IMR-90 (cell line): ENCODE measurements at regions not wholly inside any gene's neighbourhood (a gene's known extent, or its start where the extent isn't known, plus 50 kb on each side); places are given as distances from the start of the nearest gene placed in this dataset.
A peak's percentile ranks its signal among the peaks of the same experiment; 100 is the strongest.

Experiments
- ATAC-seq: fragments of 200-7000 bp; cut with Tn5 transposase; 2 replicates; pipeline ENCODE4 v1.9.1; 2020; ENCODE audit warnings: low read depth, mild to moderate bottlenecking, moderate library complexity
- BruUV-seq: library from RNA; stranded (reverse); fragments of 400-500 nt; replicated peaks from 2 replicates; lab custom pipeline; 2021; lab: Mats Ljungman, UMichigan
- CTCF ChIA-PET: fragments of 300-600 bp; formaldehyde crosslinking; extraction: SDS; loops from one replicate; lab custom pipeline; 2021; ENCODE audit warnings: antibody characterized with exemption; lab: Yijun Ruan, JAX
- POLR2A ChIA-PET: fragments of 300-600 bp; sonication (Branson Sonifier 250); formaldehyde crosslinking; loops from one replicate; lab custom pipeline; 2022; ENCODE audit warnings: antibody characterized with exemption; ENCODE audit not compliant: unreplicated experiment; lab: Charles Lee
- DNase-seq: peaks from one replicate; pipeline ENCODE4 v3.0.0; 2013
- H2AFZ ChIP-seq: replicated peaks from 2 replicates; pipeline ENCODE3; 2013; ENCODE audit warnings: low read length, mild to moderate bottlenecking; ENCODE audit not compliant: poor library complexity
- H2AK5ac ChIP-seq: 2 replicates; pipeline ENCODE4 v1.6.1; 2013; ENCODE audit warnings: low read depth, low read length, inconsistent platforms
- H2AK9ac ChIP-seq: replicated peaks from 2 replicates; pipeline ENCODE3; 2013; ENCODE audit warnings: mild to moderate bottlenecking, low read depth, low read length, moderate library complexity; ENCODE audit not compliant: poor library complexity
- H2BK120ac ChIP-seq: 2 replicates; pipeline ENCODE4 v1.6.1; 2013; ENCODE audit warnings: low read depth, low read length, inconsistent platforms
- H2BK15ac ChIP-seq: 3 replicates; pipeline ENCODE4 v1.6.1; 2013; ENCODE audit warnings: low read depth, low read length, inconsistent platforms
- H2BK20ac ChIP-seq: 2 replicates; pipeline ENCODE4 v1.6.1; 2013; ENCODE audit warnings: low read depth, mild to moderate bottlenecking, inconsistent platforms, low read length, moderate library complexity
- H2BK5ac ChIP-seq: 2 replicates; pipeline ENCODE4 v1.6.1; 2013; ENCODE audit warnings: mild to moderate bottlenecking, low read depth, low read length, inconsistent platforms; ENCODE audit not compliant: poor library complexity, severe bottlenecking
- H3K14ac ChIP-seq: replicated peaks from 2 replicates; pipeline ENCODE4 v1.6.1; 2013; ENCODE audit warnings: low read depth, low read length, inconsistent platforms
- H3K18ac ChIP-seq: 2 replicates; pipeline ENCODE4 v1.6.1; 2013; ENCODE audit warnings: low read depth, low read length, control low read depth
- H3K23ac ChIP-seq: 2 replicates; pipeline ENCODE4 v1.6.1; 2013; ENCODE audit warnings: low read depth, low read length, inconsistent platforms
- H3K27ac ChIP-seq: 2 replicates; pipeline ENCODE4 v1.5.1; 2013; ENCODE audit warnings: mild to moderate bottlenecking, control low read depth, low read length; ENCODE audit not compliant: insufficient read depth
- H3K27me3 ChIP-seq: 2 replicates; pipeline ENCODE4 v1.6.1; 2013; ENCODE audit warnings: low read length; ENCODE audit not compliant: control insufficient read depth, insufficient read depth
- H3K36me3 ChIP-seq: 2 replicates; pipeline ENCODE4 v1.6.1; 2013; ENCODE audit warnings: low read length, mixed read lengths; ENCODE audit not compliant: control insufficient read depth, insufficient read depth
- H3K4ac ChIP-seq: 2 replicates; pipeline ENCODE4 v1.6.1; 2013; ENCODE audit warnings: low read depth, low read length, inconsistent platforms
- H3K4me1 ChIP-seq: 2 replicates; pipeline ENCODE4 v1.6.1; 2013; ENCODE audit warnings: low read length, mixed read lengths; ENCODE audit not compliant: control insufficient read depth, insufficient read depth
- H3K4me2 ChIP-seq: 2 replicates; pipeline ENCODE4 v1.6.1; 2013; ENCODE audit warnings: low read depth, mild to moderate bottlenecking, control low read depth, low read length, moderate library complexity
- H3K4me3 ChIP-seq: 2 replicates; pipeline ENCODE4 v1.5.1; 2013; ENCODE audit warnings: low read depth, mild to moderate bottlenecking, control low read depth, low read length, moderate library complexity; ENCODE audit not compliant: insufficient read depth
- H3K56ac ChIP-seq: 2 replicates; pipeline ENCODE4 v1.6.1; 2013; ENCODE audit warnings: low read length, inconsistent platforms; ENCODE audit not compliant: insufficient read depth; ENCODE audit errors: extremely low read depth
- H3K79me1 ChIP-seq, 2 experiments: 2 replicates each; pipeline ENCODE4 v1.6.1; 2013; ENCODE audit warnings: low read length in 2 of 2, inconsistent platforms in 1 of 2, low read depth in 1 of 2
- H3K9ac ChIP-seq: 2 replicates; pipeline ENCODE4 v1.6.1; 2013; ENCODE audit warnings: low read depth, low read length, control low read depth
- H3K9me1 ChIP-seq: 2 replicates; pipeline ENCODE4 v1.6.1; 2013; ENCODE audit warnings: low read length, inconsistent platforms; ENCODE audit not compliant: insufficient read depth
- H3K9me3 ChIP-seq: 2 replicates; pipeline ENCODE4 v1.6.1; 2013; ENCODE audit warnings: low read length; ENCODE audit not compliant: control insufficient read depth, insufficient read depth
- H4K20me1 ChIP-seq: 2 replicates; pipeline ENCODE4 v1.6.1; 2013; ENCODE audit warnings: low read length, inconsistent platforms; ENCODE audit not compliant: insufficient read depth
- H4K5ac ChIP-seq: 2 replicates; pipeline ENCODE4 v1.6.1; 2013; ENCODE audit warnings: mild to moderate bottlenecking, low read depth, low read length, control low read depth
- H4K8ac ChIP-seq, 2 experiments: 2 replicates each; pipeline ENCODE4 v1.6.1; 2013; ENCODE audit warnings: low read depth in 2 of 2, low read length in 2 of 2, control low read depth in 1 of 2, inconsistent platforms in 1 of 2
- H4K91ac ChIP-seq: 2 replicates; pipeline ENCODE4 v1.6.1; 2013; ENCODE audit warnings: low read depth, low read length, inconsistent platforms; ENCODE audit not compliant: insufficient read depth
- BHLHE40 ChIP-seq: fragments of 150-350 bp; IDR thresholded peaks from 2 replicates; pipeline ENCODE4 v1.6.1; 2016; ENCODE audit warnings: mild to moderate bottlenecking, low read depth, low read length
- CEBPB ChIP-seq: IDR thresholded peaks from 2 replicates; pipeline ENCODE4 v1.6.1; 2012; ENCODE audit warnings: low read depth, low read length, improper control_type of control experiment
- CHD1 ChIP-seq: IDR thresholded peaks from 2 replicates; pipeline ENCODE4 v1.6.1; 2012; ENCODE audit warnings: low read depth, low read length, improper control_type of control experiment
- CTCF ChIP-seq: conservative IDR thresholded peaks from 2 replicates; pipeline ENCODE4 v1.5.1; 2012; ENCODE audit warnings: mild to moderate bottlenecking, low read depth, low read length, improper control_type of control experiment
- ELK1 ChIP-seq: fragments of 150-350 bp; IDR thresholded peaks from 2 replicates; pipeline ENCODE4 v1.6.1; 2016; ENCODE audit warnings: low read depth, mild to moderate bottlenecking, low read length, moderate library complexity, borderline replicate concordance
- FOS ChIP-seq: fragments of 150-350 bp; IDR thresholded peaks from 2 replicates; pipeline ENCODE4 v1.6.1; 2016; ENCODE audit warnings: low read depth, low read length
- MAFK ChIP-seq: IDR thresholded peaks from 2 replicates; pipeline ENCODE4 v1.6.1; 2012; ENCODE audit warnings: low read depth, low read length, improper control_type of control experiment
- MAZ ChIP-seq: IDR thresholded peaks from 2 replicates; pipeline ENCODE4 v1.6.1; 2012; ENCODE audit warnings: low read depth, mild to moderate bottlenecking, low read length, improper control_type of control experiment, moderate library complexity, borderline replicate concordance
- NFE2L2 ChIP-seq: fragments of 150-350 bp; IDR thresholded peaks from 2 replicates; pipeline ENCODE4 v1.6.1; 2016; ENCODE audit warnings: low read depth, mild to moderate bottlenecking, low read length
- POLR2A ChIP-seq: IDR thresholded peaks from 2 replicates; pipeline ENCODE4 v1.6.1; 2012; ENCODE audit warnings: mild to moderate bottlenecking, low read depth, low read length
- RAD21 ChIP-seq: IDR thresholded peaks from 2 replicates; pipeline ENCODE4 v1.6.1; 2012; ENCODE audit warnings: low read length, improper control_type of control experiment
- RCOR1 ChIP-seq: IDR thresholded peaks from 2 replicates; pipeline ENCODE4 v1.6.1; 2012; ENCODE audit warnings: mild to moderate bottlenecking, low read length, improper control_type of control experiment; ENCODE audit not compliant: insufficient replicate concordance
- SMC3 ChIP-seq: fragments of 150-350 bp; IDR thresholded peaks from 2 replicates; pipeline ENCODE4 v1.6.1; 2016; ENCODE audit warnings: low read depth, mild to moderate bottlenecking, antibody characterized with exemption, low read length, moderate library complexity
- USF2 ChIP-seq: fragments of 150-350 bp; IDR thresholded peaks from 2 replicates; pipeline ENCODE4 v1.6.1; 2017; ENCODE audit warnings: mild to moderate bottlenecking, antibody characterized with exemption, low read length, low read depth
- WGBS, 2 experiments: methylation state at CpG; one replicate each; pipeline versions ENCODE4 v1.1.5 to v1.1.7; 2013; ENCODE audit warnings: missing lambda C conversion rate in 2 of 2; ENCODE audit not compliant: insufficient read length in 1 of 2; ENCODE audit errors: extremely low coverage in 2 of 2; 5-methylcytosine and 5-hydroxymethylcytosine counted together
- dilution Hi-C: fragments of 300-500 bp; cut with HindIII; formaldehyde crosslinking; loops from one replicate; pipeline ENCODE4 v1.14.3; 2018; ENCODE audit warnings: low sequenced_read_pairs; ENCODE audit not compliant: unreplicated experiment
- in situ Hi-C: fragments of 300-500 bp; cut with MboI; formaldehyde crosslinking; loops from 3 replicates; pipeline ENCODE4 v1.14.3; 2019; ENCODE audit warnings: low sequenced_read_pairs, inconsistent platforms, mixed read lengths
- intact Hi-C: fragments of 100-400 bp; cut with micrococcal nuclease; formaldehyde crosslinking; loops from 2 replicates; pipeline ENCODE4 v1.10.0; 2022

- Histone ChIP-seq H2BK15ac (no peak overlapping the region), H3K9me1 (no peaks in the 10 kb centered on the region), H4K8ac (peak overlapping the region in 1 of 2 experiments; percentile 54; a peak in 3 of 4 replicates), H3K4ac (peak overlapping the region; percentile 31; the same call in 1 of the 2 replicates), H3K18ac (peak overlapping the region; percentile 37; the same call in 1 of the 2 replicates), H4K5ac (peak overlapping the region; percentile 79; the same call in 1 of the 2 replicates), H3K27me3 (no peaks in the 10 kb centered on the region), H2BK20ac (peak overlapping the region; percentile 66; the same call in 1 of the 2 replicates), H3K56ac (no peak overlapping the region), H4K91ac (peak overlapping the region; percentile 39; the same call in 1 of the 2 replicates), H3K14ac (no peak overlapping the region), H3K4me2 (no peak overlapping the region), H2AK9ac (no peak overlapping the region), H3K27ac (no peak overlapping the region), H3K79me1 (no peaks in the 10 kb centered on the region), H4K20me1 (no peaks in the 10 kb centered on the region), H3K23ac (no peak overlapping the region), H2AK5ac (no peak overlapping the region), H2AFZ (no peak overlapping the region), H3K9me3 (peaks cover 7% of the 10 kb centered on the region), H3K4me3 (no peak overlapping the region), H3K9ac (no peak overlapping the region), H3K36me3 (no peaks in the 10 kb centered on the region), H2BK5ac (peak overlapping the region; percentile 60), H2BK120ac (peak overlapping the region; percentile 76), H3K4me1 (peaks cover 6% of the 10 kb centered on the region)
- TF ChIP-seq POLR2A (no peak), BHLHE40 (no peak), ELK1 (no peak), CTCF (no peak), SMC3 (no peak), MAFK (no peak), CEBPB (no peak), USF2 (no peak), RAD21 (no peak), NFE2L2 (no peak), RCOR1 (no peak), FOS (no peak), CHD1 (no peak), MAZ (no peak)
- DNase-seq (peak; percentile 14), ATAC-seq (peak; percentile 40)
- BruUV-seq = no TSS peak
- ChIA-PET CTCF (no interaction called here), POLR2A (no interaction called here)
- intact Hi-C loops = no loop called here
- in situ Hi-C loops = no loop called here
- no CpG with 5 or more reads among the region's 3 CpGs for WGBS, 2 experiments
- dilution Hi-C loops = no loop called here
Measured at GRCh38 chr6:140385679-140386078, 1011.2 kb upstream of the CITED2 start.
